HCT116 (cell line): ENCODE measurements at regions not wholly inside any gene's neighbourhood (a gene's known extent, or its start where the extent isn't known, plus 50 kb on each side); places are given as distances from the start of the nearest gene placed in this dataset.

ENCODE experiments used
- ATAC-seq: fragments of 200-7000 bp; cut with Tn5 transposase; 2 replicates; pipeline ENCODE4 v1.9.1; 2020; ENCODE audit warnings: mild to moderate bottlenecking, moderate library complexity
- BruUV-seq: library from RNA; stranded (reverse); fragments of 400-500 nt; replicated peaks from 2 replicates; lab custom pipeline; 2021; lab: Mats Ljungman, UMichigan
- CTCF ChIA-PET: fragments of 300-600 bp; sonication (Branson Sonifier 250); formaldehyde crosslinking; loops from one replicate; lab custom pipeline; 2021; ENCODE audit warnings: antibody characterized with exemption; lab: Charles Lee
- POLR2A ChIA-PET: fragments of 300-600, 350-600 bp; sonication (Branson Sonifier 250); formaldehyde crosslinking; loops from one replicate; lab custom pipeline; 2021; ENCODE audit warnings: antibody characterized with exemption; lab: Charles Lee
- RAD21 ChIA-PET, 2 experiments: fragments of 300-600 bp; sonication (Branson Sonifier 250); formaldehyde crosslinking; loops; one replicate each; lab custom pipeline; 2023; ENCODE audit warnings: low total read pairs in 2 of 2; ENCODE audit not compliant: uncharacterized antibody in 2 of 2, unreplicated experiment in 2 of 2, low non-redundant PET in 1 of 2; lab: Charles Lee
- DNase-seq: peaks from one replicate; pipeline ENCODE4 v3.0.0-alpha.2; 2010; ENCODE audit warnings: low read depth, low spot score
- H2AFZ ChIP-seq: fragments of 200-600 bp; shearing (Covaris generic), sonication (generic); 2 replicates; pipeline ENCODE4 v1.6.1; 2017; ENCODE audit warnings: low read depth, mixed run types, mixed read lengths, antibody characterized with exemption, low read length; ENCODE audit not compliant: poor library complexity, severe bottlenecking
- H3K27ac ChIP-seq: 2 replicates; pipeline ENCODE4 v1.5.1; 2012; ENCODE audit warnings: low read depth, low read length
- H3K27me3 ChIP-seq: fragments of 200-600 bp; sonication (generic); 2 replicates; pipeline ENCODE4 v1.6.1; 2016; ENCODE audit warnings: mixed run types, low read length, mixed read lengths; ENCODE audit not compliant: insufficient read depth
- H3K36me3 ChIP-seq, 2 experiments: fragments of 200-500 bp in 1 of 2; fragments of 200-600 bp in 1 of 2; sonication (Bioruptor generic) in 1 of 2; sonication (generic) in 1 of 2; 2 replicates each; pipeline versions ENCODE4 v1.5.1 to v1.6.1; 2014 to 2016; ENCODE audit warnings: low read length in 2 of 2, inconsistent platforms in 1 of 2, mixed read lengths in 1 of 2, mixed run types in 1 of 2; ENCODE audit not compliant: insufficient read depth in 2 of 2, control insufficient read depth in 1 of 2
- H3K4me1 ChIP-seq, 2 experiments: fragments of 200-600 bp in 1 of 2; sonication (generic) in 1 of 2; 2 replicates each; pipeline versions ENCODE4 v1.5.1 to v1.6.1; 2012 to 2017; ENCODE audit warnings: low read length in 2 of 2, inconsistent platforms in 1 of 2, mild to moderate bottlenecking in 1 of 2, mixed read lengths in 1 of 2, mixed run types in 1 of 2, moderate library complexity in 1 of 2; ENCODE audit not compliant: insufficient read depth in 2 of 2, control insufficient read depth in 1 of 2
- H3K4me2 ChIP-seq: fragments of 200-600 bp; sonication (generic); 2 replicates; pipeline ENCODE4 v1.6.1; 2017; ENCODE audit warnings: mixed run types, low read length, mixed read lengths
- H3K4me3 ChIP-seq, 2 experiments: fragments of 200-600 bp in 1 of 2; sonication (generic) in 1 of 2; replicated peaks in 1 of 2; 2 replicates each; pipeline ENCODE4 v1.5.1; 2011 to 2016; ENCODE audit warnings: low read length in 2 of 2, control low read depth in 1 of 2, low read depth in 1 of 2, mild to moderate bottlenecking in 1 of 2, mixed read lengths in 1 of 2, mixed run types in 1 of 2
- H3K79me2 ChIP-seq: fragments of 200-600 bp; sonication (generic); 2 replicates; pipeline ENCODE4 v1.6.1; 2017; ENCODE audit warnings: mild to moderate bottlenecking, mixed run types, low read length, moderate library complexity, mixed read lengths; ENCODE audit not compliant: insufficient read depth
- H3K9ac ChIP-seq: fragments of 200-600 bp; sonication (generic); 2 replicates; pipeline ENCODE4 v1.6.1; 2016; ENCODE audit warnings: low read length, mixed read lengths
- H3K9me2 ChIP-seq: fragments of 200-600 bp; sonication (generic), shearing (Covaris generic); 2 replicates; pipeline ENCODE4 v1.6.1; 2017; ENCODE audit warnings: mixed run types, mild to moderate bottlenecking, moderate library complexity; ENCODE audit not compliant: insufficient read depth
- H3K9me3 ChIP-seq, 2 experiments: fragments of 200-500 bp in 1 of 2; fragments of 200-600 bp in 1 of 2; sonication (Bioruptor generic) in 1 of 2; sonication (generic) in 1 of 2; 2 replicates each; pipeline ENCODE4 v1.6.1; 2014 to 2017; ENCODE audit warnings: low read length in 2 of 2, mixed read lengths in 2 of 2, inconsistent platforms in 1 of 2, low read depth in 1 of 2, mild to moderate bottlenecking in 1 of 2, mixed run types in 1 of 2, moderate library complexity in 1 of 2; ENCODE audit not compliant: control insufficient read depth in 1 of 2, insufficient read depth in 1 of 2
- H4K20me1 ChIP-seq: fragments of 200-600 bp; sonication (generic), shearing (Covaris generic); 2 replicates; pipeline ENCODE4 v1.6.1; 2017; ENCODE audit warnings: mixed run types, mild to moderate bottlenecking, moderate library complexity; ENCODE audit not compliant: insufficient read depth
- ATF3 ChIP-seq: IDR thresholded peaks from 2 replicates; pipeline ENCODE4 v1.6.1; 2012
- CBX3 ChIP-seq: IDR thresholded peaks from 2 replicates; pipeline ENCODE4 v1.6.1; 2012; ENCODE audit warnings: low read depth
- CEBPB ChIP-seq: IDR thresholded peaks from 2 replicates; pipeline ENCODE4 v1.6.1; 2012; ENCODE audit warnings: low read depth
- CTCF ChIP-seq, 3 experiments: fragments of 200-600 bp in 1 of 3; sonication (generic) in 1 of 3; IDR thresholded peaks in 2 of 3; conservative IDR thresholded peaks in 1 of 3; 2 replicates each; pipeline ENCODE4 v1.5.1; 2012 to 2017; ENCODE audit warnings: low read depth in 2 of 3, low read length in 2 of 3, antibody characterized with exemption in 1 of 3, borderline replicate concordance in 1 of 3, control low read depth in 1 of 3, mild to moderate bottlenecking in 1 of 3, mixed read lengths in 1 of 3, mixed run types in 1 of 3, moderate library complexity in 1 of 3; ENCODE audit not compliant: insufficient read depth in 1 of 3
- EGR1 ChIP-seq: IDR thresholded peaks from 2 replicates; pipeline ENCODE4 v1.6.1; 2012; ENCODE audit warnings: low read depth
- ELF1 ChIP-seq: IDR thresholded peaks from 2 replicates; pipeline ENCODE4 v1.6.1; 2012; ENCODE audit warnings: low read depth, borderline replicate concordance
- EZH2 ChIP-seq: fragments of 200-600 bp; sonication (generic); IDR thresholded peaks from 2 replicates; pipeline ENCODE4 v1.6.1; 2017; ENCODE audit warnings: antibody characterized with exemption, mixed run types
- EZH2phosphoT487 ChIP-seq: fragments of 200-600 bp; IDR thresholded peaks from 2 replicates; pipeline ENCODE4 v1.6.1; 2018; ENCODE audit warnings: antibody characterized with exemption, borderline replicate concordance
- FOSL1 ChIP-seq: IDR thresholded peaks from 2 replicates; pipeline ENCODE4 v1.6.1; 2012; ENCODE audit warnings: low read depth
- JUND ChIP-seq: IDR thresholded peaks from 2 replicates; pipeline ENCODE4 v1.6.1; 2012
- MAX ChIP-seq: IDR thresholded peaks from 2 replicates; pipeline ENCODE4 v1.6.1; 2012
- POLR2A ChIP-seq: IDR thresholded peaks from 2 replicates; pipeline ENCODE4 v1.7.0; 2011; ENCODE audit warnings: borderline replicate concordance; ENCODE audit not compliant: insufficient read depth, insufficient read length; ENCODE audit errors: extremely low read depth
- RAD21 ChIP-seq: IDR thresholded peaks from 2 replicates; pipeline ENCODE4 v1.6.1; 2012; ENCODE audit warnings: low read depth, mild to moderate bottlenecking
- REST ChIP-seq: IDR thresholded peaks from 2 replicates; pipeline ENCODE4 v1.6.1; 2012; ENCODE audit warnings: low read depth
- SRF ChIP-seq: IDR thresholded peaks from 2 replicates; pipeline ENCODE4 v1.6.1; 2012; ENCODE audit warnings: low read depth
- TCF7L2 ChIP-seq: IDR thresholded peaks from 2 replicates; pipeline ENCODE4 v1.7.0; 2011; ENCODE audit warnings: borderline replicate concordance, inconsistent platforms; ENCODE audit not compliant: insufficient read depth, insufficient read length; ENCODE audit errors: extremely low read depth
- YY1 ChIP-seq: IDR thresholded peaks from 2 replicates; pipeline ENCODE4 v1.6.1; 2011; ENCODE audit warnings: low read length, low read depth, moderate library complexity, mild to moderate bottlenecking; ENCODE audit not compliant: insufficient replicate concordance; ENCODE audit errors: extremely low read depth
- ZBTB33 ChIP-seq: IDR thresholded peaks from 2 replicates; pipeline ENCODE4 v1.6.1; 2011; ENCODE audit warnings: mild to moderate bottlenecking, low read length, moderate library complexity; ENCODE audit not compliant: insufficient replicate concordance; ENCODE audit errors: extremely low read depth
- ZFX ChIP-seq: fragments of 450-650 bp; IDR thresholded peaks from 2 replicates; pipeline ENCODE4 v1.6.1; 2017
- ZNF274 ChIP-seq: fragments of 200-500 bp; sonication (Bioruptor generic); IDR thresholded peaks from 2 replicates; pipeline ENCODE4 v1.6.1; 2014; ENCODE audit warnings: mild to moderate bottlenecking, low read depth, low read length, inconsistent platforms
- intact Hi-C: fragments of 100-400 bp; cut with micrococcal nuclease; formaldehyde crosslinking; loops from 2 replicates; pipeline ENCODE4 v1.10.0; 2022

GRCh38 chr5:56640763-56641406 is 174.5 kb upstream of the MAP3K1 start:
- ChIA-PET CTCF (no interaction called here), RAD21 (no interaction called here), POLR2A (no interaction called here)
- H3K79me2 ChIP-seq: no peaks in the 10 kb centered on the region
- no peak overlapping the region for H3K27ac ChIP-seq
- H4K20me1 ChIP-seq: no peaks in the 10 kb centered on the region
- H3K9me2 ChIP-seq: no peaks in the 10 kb centered on the region
- TF ChIP-seq EGR1 (no peak), POLR2A (no peak), YY1 (no peak), REST (no peak), RAD21 (no peak), SRF (no peak), ZNF274 (no peak), JUND (no peak), ATF3 (no peak), TCF7L2 (no peak), CTCF (IDR thresholded peaks at IDR 0.05 in 2 of 3, conservative IDR thresholded peaks at IDR 0.05 in 1 of 3; ENCODE audit: borderline replicate concordance in 1 of 3, insufficient read depth in 1 of 3, low read depth in 2 of 3, low read length in 2 of 3) (no peak), EZH2phosphoT487 (no peak), ZBTB33 (no peak), CEBPB (no peak), CBX3 (no peak), ZFX (no peak), MAX (no peak), EZH2 (no peak), FOSL1 (no peak), ELF1 (no peak)
- H3K27me3 ChIP-seq: no peaks in the 10 kb centered on the region
- H3K9ac ChIP-seq: no peak overlapping the region
- DNase-seq: no peak
- no peaks in the 10 kb centered on the region for H3K36me3 ChIP-seq
- H3K4me1 ChIP-seq: peaks cover 26 to 31% of the 10 kb centered on the region in 2 experiments
- H3K4me3 ChIP-seq: no peak overlapping the region
- no peak for ATAC-seq
- H2AFZ ChIP-seq: no peak overlapping the region
- no peaks in the 10 kb centered on the region for H3K9me3 ChIP-seq
- intact Hi-C loops: no loop called here
- H3K4me2 ChIP-seq: no peak overlapping the region
- no TSS peak for BruUV-seq
